Panc1 (cell line): ENCODE measurements at regions not wholly inside any gene's neighbourhood (a gene's known extent, or its start where the extent isn't known, plus 50 kb on each side); places are given as distances from the start of the nearest gene placed in this dataset.

Experiments used
- ATAC-seq: fragments of 200-7000 bp; cut with Tn5 transposase; 2 replicates; pipeline ENCODE4 v1.9.1; 2020; ENCODE audit warnings: mild to moderate bottlenecking, moderate library complexity
- BruUV-seq: library from RNA; stranded (reverse); fragments of 400-500 nt; replicated peaks from 2 replicates; lab custom pipeline; 2021; lab: Mats Ljungman, UMichigan
- CTCF ChIA-PET: fragments of 300-600 bp; sonication (Branson Sonifier 250); formaldehyde crosslinking; loops from one replicate; lab custom pipeline; 2022; ENCODE audit warnings: antibody characterized with exemption; lab: Charles Lee
- POLR2A ChIA-PET: fragments of 300-600 bp; sonication (Branson Sonifier 250); formaldehyde crosslinking; loops from one replicate; lab custom pipeline; 2022; ENCODE audit warnings: antibody characterized with exemption; lab: Charles Lee
- DNase-seq: peaks from one replicate; pipeline ENCODE4 v3.0.0-alpha.2; 2010; ENCODE audit warnings: low read depth, low spot score
- H3K27ac ChIP-seq: 2 replicates; pipeline ENCODE4 v1.5.1; 2011; ENCODE audit warnings: mild to moderate bottlenecking, low read length, inconsistent platforms
- H3K27me3 ChIP-seq: fragments of 200-500 bp; sonication (Bioruptor generic); 2 replicates; pipeline ENCODE4 v1.6.0; 2014; ENCODE audit warnings: low read length, inconsistent platforms; ENCODE audit not compliant: control insufficient read depth, insufficient read depth
- H3K36me3 ChIP-seq: fragments of 200-500 bp; sonication (Bioruptor generic); 2 replicates; pipeline ENCODE4 v1.5.1; 2014; ENCODE audit warnings: inconsistent platforms, mild to moderate bottlenecking, low read length, moderate library complexity; ENCODE audit not compliant: control insufficient read depth, insufficient read depth
- H3K4me1 ChIP-seq: 2 replicates; pipeline ENCODE4 v1.5.1; 2011; ENCODE audit warnings: inconsistent platforms, mild to moderate bottlenecking, low read length, moderate library complexity; ENCODE audit not compliant: control insufficient read depth, insufficient read depth
- H3K4me3 ChIP-seq, 2 experiments: 2 replicates each; pipeline ENCODE4 v1.5.1; 2011 to 2012; ENCODE audit warnings: low read depth in 2 of 2, low read length in 2 of 2, mild to moderate bottlenecking in 2 of 2, inconsistent platforms in 1 of 2, moderate library complexity in 1 of 2
- H3K9me3 ChIP-seq: fragments of 200-500 bp; sonication (Bioruptor generic); 2 replicates; pipeline ENCODE4 v1.5.1; 2014; ENCODE audit warnings: low read depth, mild to moderate bottlenecking, inconsistent platforms, low read length, moderate library complexity; ENCODE audit not compliant: control insufficient read depth, insufficient read depth
- POLR2AphosphoS5 ChIP-seq: IDR thresholded peaks from 2 replicates; pipeline ENCODE4 v1.6.1; 2012; ENCODE audit warnings: mild to moderate bottlenecking, low read depth, low read length, moderate library complexity
- REST ChIP-seq, 2 experiments: IDR thresholded peaks; 2 replicates each; pipeline ENCODE4 v1.6.1; 2011 to 2012; ENCODE audit warnings: low read depth in 2 of 2, control low read depth in 1 of 2, low read length in 1 of 2, mild to moderate bottlenecking in 1 of 2, moderate library complexity in 1 of 2; ENCODE audit not compliant: insufficient read depth in 1 of 2
- SIN3A ChIP-seq: IDR thresholded peaks from 2 replicates; pipeline ENCODE4 v1.6.1; 2012; ENCODE audit warnings: low read depth, mild to moderate bottlenecking, low read length, moderate library complexity, borderline replicate concordance; ENCODE audit not compliant: insufficient read depth
- TCF7L2 ChIP-seq: IDR thresholded peaks from 2 replicates; pipeline ENCODE4 v1.6.1; 2011; ENCODE audit warnings: mild to moderate bottlenecking, low read depth, low read length, inconsistent platforms
- in situ Hi-C: cut with HindIII; loops from 2 replicates; pipeline ENCODE4 v1.10.0; 2016; ENCODE audit warnings: low sequenced_read_pairs, low pct_unique_long_range_greater_than_20kb
- intact Hi-C: fragments of 100-400 bp; cut with micrococcal nuclease; formaldehyde crosslinking; loops from one replicate; pipeline ENCODE4 v1.10.0; 2022; ENCODE audit not compliant: unreplicated experiment
- TF ChIP-seq, protein P1 (sequence below): fragments of 450-650 bp; IDR thresholded peaks from 2 replicates; pipeline ENCODE4 v1.5.1; 2017; ENCODE audit warnings: mild to moderate bottlenecking

DNA sequence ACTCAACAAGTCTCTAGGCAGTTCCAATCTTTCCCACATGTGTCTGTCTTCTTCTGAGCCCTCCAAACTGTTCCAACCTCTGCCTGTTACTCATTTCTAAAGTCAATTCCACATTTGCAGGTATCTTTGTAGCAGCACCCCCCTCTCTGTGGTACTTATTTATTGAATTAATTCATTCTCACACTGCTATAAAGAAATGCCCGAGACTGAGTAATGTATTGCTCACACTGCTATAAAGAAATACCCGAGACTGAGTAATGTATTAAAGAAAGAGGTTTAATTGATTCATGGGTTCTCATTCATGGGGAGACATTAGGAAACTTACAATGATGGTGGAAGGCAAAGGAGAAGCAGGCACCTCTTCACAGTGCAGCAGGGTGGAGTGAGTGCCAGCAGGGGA, 1413.8 kb downstream of the SI start:
- in situ Hi-C loops: no loop called here
- no peak overlapping the region for H3K27ac ChIP-seq
- BruUV-seq: no TSS peak
- H3K27me3 ChIP-seq: no peaks in the 10 kb centered on the region
- ChIA-PET CTCF (no interaction called here), POLR2A (no interaction called here)
- no peaks in the 10 kb centered on the region for H3K9me3 ChIP-seq
- H3K4me1 ChIP-seq: no peaks in the 10 kb centered on the region
- DNase-seq (no peak), ATAC-seq (no peak)
- no peak overlapping the region for H3K4me3 ChIP-seq
- H3K36me3 ChIP-seq: no peaks in the 10 kb centered on the region
- intact Hi-C loops: no loop called here
- TF ChIP-seq POLR2AphosphoS5 (no peak), TCF7L2 (no peak), REST (IDR thresholded peaks at IDR 0.05; ENCODE audit: insufficient read depth in 1 of 2, low read depth in 2 of 2, low read length in 1 of 2) (no peak), SIN3A (no peak)
- TF ChIP-seq, protein P1, sequence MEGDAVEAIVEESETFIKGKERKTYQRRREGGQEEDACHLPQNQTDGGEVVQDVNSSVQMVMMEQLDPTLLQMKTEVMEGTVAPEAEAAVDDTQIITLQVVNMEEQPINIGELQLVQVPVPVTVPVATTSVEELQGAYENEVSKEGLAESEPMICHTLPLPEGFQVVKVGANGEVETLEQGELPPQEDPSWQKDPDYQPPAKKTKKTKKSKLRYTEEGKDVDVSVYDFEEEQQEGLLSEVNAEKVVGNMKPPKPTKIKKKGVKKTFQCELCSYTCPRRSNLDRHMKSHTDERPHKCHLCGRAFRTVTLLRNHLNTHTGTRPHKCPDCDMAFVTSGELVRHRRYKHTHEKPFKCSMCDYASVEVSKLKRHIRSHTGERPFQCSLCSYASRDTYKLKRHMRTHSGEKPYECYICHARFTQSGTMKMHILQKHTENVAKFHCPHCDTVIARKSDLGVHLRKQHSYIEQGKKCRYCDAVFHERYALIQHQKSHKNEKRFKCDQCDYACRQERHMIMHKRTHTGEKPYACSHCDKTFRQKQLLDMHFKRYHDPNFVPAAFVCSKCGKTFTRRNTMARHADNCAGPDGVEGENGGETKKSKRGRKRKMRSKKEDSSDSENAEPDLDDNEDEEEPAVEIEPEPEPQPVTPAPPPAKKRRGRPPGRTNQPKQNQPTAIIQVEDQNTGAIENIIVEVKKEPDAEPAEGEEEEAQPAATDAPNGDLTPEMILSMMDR: no peak

DNA sequence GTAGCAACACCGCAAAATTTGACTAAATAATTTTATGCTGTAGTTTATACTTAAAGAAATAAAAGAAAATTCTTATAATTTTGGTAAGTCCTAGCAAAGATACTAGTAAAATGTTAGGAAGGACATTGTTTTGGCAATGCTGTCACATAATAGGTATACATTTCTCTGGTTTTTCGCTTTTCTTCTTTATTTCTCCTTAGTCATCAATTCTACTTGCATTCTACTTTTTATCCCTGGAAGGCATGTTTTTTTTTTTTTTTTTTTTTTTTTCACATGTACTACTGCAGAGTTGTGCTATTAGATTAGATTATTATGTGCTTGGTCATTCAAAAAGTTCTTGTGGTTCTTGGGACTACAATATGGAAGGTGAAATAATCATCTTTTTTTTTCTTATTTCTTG, 1421.2 kb downstream of the SI start:
- H3K27ac ChIP-seq: no peak overlapping the region
- TF ChIP-seq POLR2AphosphoS5: no peak
- TF ChIP-seq TCF7L2: no peak
- no peak for TF ChIP-seq SIN3A
- no peak for TF ChIP-seq REST (IDR thresholded peaks at IDR 0.05; ENCODE audit: insufficient read depth in 1 of 2, low read depth in 2 of 2, low read length in 1 of 2)
- TF ChIP-seq, protein P1: no peak
- no TSS peak for BruUV-seq
- no peaks in the 10 kb centered on the region for H3K27me3 ChIP-seq
- intact Hi-C loops (no loop called here), in situ Hi-C loops (no loop called here)
- H3K36me3 ChIP-seq: no peaks in the 10 kb centered on the region
- peaks cover 4% of the 10 kb centered on the region; the same call in 1 of the 2 replicates for H3K9me3 ChIP-seq
- DNase-seq (no peak), ATAC-seq (no peak)
- H3K4me1 ChIP-seq: no peaks in the 10 kb centered on the region
- CTCF ChIA-PET: no interaction called here
- POLR2A ChIA-PET: no interaction called here
- no peak overlapping the region for H3K4me3 ChIP-seq
